ENCODE measurements at regions not wholly inside any gene's neighbourhood (a gene's known extent, or its start where the extent isn't known, plus 50 kb on each side); places are given as distances from the start of the nearest gene placed in this dataset.

- Histone ChIP-seq H4K20me1 (ENCODE audit: insufficient read depth) (no peaks in the 10 kb centered on the region), H3K79me2 (ENCODE audit: low read depth) (no peaks in the 10 kb centered on the region), H3K4me2 (no peak overlapping the region), H3K27ac (no peak overlapping the region), H3K36me3 (ENCODE audit: low read depth) (no peaks in the 10 kb centered on the region), H3K9me3 (ENCODE audit: insufficient read depth, low read depth) (no peaks in the 10 kb centered on the region), H2AFZ (0 out of 2 replicates have a peak overlapping the region, but pooled peaks have one; percentile 43), H3K4me1 (replicated peaks; ENCODE audit: insufficient read depth) (no peaks in the 10 kb centered on the region), H3F3A (ENCODE audit: insufficient read depth, low read depth) (no peaks in the 10 kb centered on the region), H3K9me2 (ENCODE audit: insufficient read depth) (no peaks in the 10 kb centered on the region), H3K27me3 (ENCODE audit: insufficient read depth, low read depth) (no peaks in the 10 kb centered on the region), H3K4me3 (no peak overlapping the region)
- DNase-seq = no peak
- intact Hi-C loops (cut with micrococcal nuclease; ENCODE audit: unreplicated experiment) = no loop called here
- BruUV-seq (replicated peaks) = no TSS peak
- POLR2A ChIA-PET (ENCODE audit: unreplicated experiment) = no interaction called here
- CTCF ChIA-PET = no interaction called here
- TF ChIP-seq CTCF (conservative IDR thresholded peaks at IDR 0.05) = no peak
- no peak for TF ChIP-seq EZH2 (IDR thresholded peaks at IDR 0.05; ENCODE audit: low read depth)
These were observed 508.4 kb upstream of the GJE1 start for GRCh38 chr6:141624301-141624700.

- no peaks in the 10 kb centered on the region for H3K36me3 ChIP-seq (ENCODE audit: low read depth)
- CTCF ChIA-PET = no interaction called here
These were observed 514.5 kb upstream of the GJE1 start for GRCh38 chr6:141618180-141618581.

GRCh38 chr6:141610741-141611140 is 522.0 kb upstream of the GJE1 start:
- Histone ChIP-seq H3K9me2 (ENCODE audit: insufficient read depth) (no peaks in the 10 kb centered on the region), H3K4me2 (no peak overlapping the region), H3F3A (ENCODE audit: insufficient read depth, low read depth) (no peaks in the 10 kb centered on the region), H3K9me3 (ENCODE audit: insufficient read depth, low read depth) (no peaks in the 10 kb centered on the region; the same call in 1 of the 2 replicates), H3K27ac (no peak overlapping the region), H3K4me3 (no peak overlapping the region), H3K4me1 (replicated peaks; ENCODE audit: insufficient read depth) (no peaks in the 10 kb centered on the region), H3K27me3 (ENCODE audit: insufficient read depth, low read depth) (no peaks in the 10 kb centered on the region), H3K79me2 (ENCODE audit: low read depth) (no peaks in the 10 kb centered on the region), H4K20me1 (ENCODE audit: insufficient read depth) (no peaks in the 10 kb centered on the region), H2AFZ (no peak overlapping the region), H3K36me3 (ENCODE audit: low read depth) (no peaks in the 10 kb centered on the region)
- ChIA-PET POLR2A (ENCODE audit: unreplicated experiment) (interaction anchor here (0.6 kb wide), 1 partner anchor 121 kb away, joined by 6 read pairs; no protein-coding TSS in a partner anchor), CTCF (interaction anchor here (0.6 kb wide), 1 partner anchor 501 kb away, joined by 3 read pairs; no protein-coding TSS in a partner anchor)
- TF ChIP-seq EZH2 (IDR thresholded peaks at IDR 0.05; ENCODE audit: low read depth) = no peak
- TF ChIP-seq CTCF (conservative IDR thresholded peaks at IDR 0.05) = 0 out of 2 replicates have a peak, but pooled peaks have one; percentile 24
- DNase-seq = peak in 1 of 2 experiments; percentile 1
- BruUV-seq (replicated peaks) = no TSS peak
- intact Hi-C loops (cut with micrococcal nuclease; ENCODE audit: unreplicated experiment) = no loop called here

More at GRCh38 chr6:141618180-141618581, 514.5 kb upstream of the GJE1 start:
- H3K4me1 ChIP-seq (replicated peaks; ENCODE audit: insufficient read depth) = no peaks in the 10 kb centered on the region
- intact Hi-C loops (cut with micrococcal nuclease; ENCODE audit: unreplicated experiment) = no loop called here
- no peak overlapping the region for H3K4me3 ChIP-seq
- H3K27ac ChIP-seq = no peak overlapping the region
- no peak for TF ChIP-seq EZH2 (IDR thresholded peaks at IDR 0.05; ENCODE audit: low read depth)
- TF ChIP-seq CTCF (conservative IDR thresholded peaks at IDR 0.05) = no peak
- no peaks in the 10 kb centered on the region for H3K9me2 ChIP-seq (ENCODE audit: insufficient read depth)
- no peaks in the 10 kb centered on the region for H3K27me3 ChIP-seq (ENCODE audit: insufficient read depth, low read depth)
- H3K79me2 ChIP-seq (ENCODE audit: low read depth) = no peaks in the 10 kb centered on the region
- POLR2A ChIA-PET (ENCODE audit: unreplicated experiment) = no interaction called here
- no peak overlapping the region for H2AFZ ChIP-seq
- no peaks in the 10 kb centered on the region for H4K20me1 ChIP-seq (ENCODE audit: insufficient read depth)
- H3K4me2 ChIP-seq = no peak overlapping the region
- no peaks in the 10 kb centered on the region for H3F3A ChIP-seq (ENCODE audit: insufficient read depth, low read depth)
- no peaks in the 10 kb centered on the region for H3K9me3 ChIP-seq (ENCODE audit: insufficient read depth, low read depth)
- no peak for DNase-seq
- no TSS peak for BruUV-seq (replicated peaks)

Measured in PC-9 (cell line).